ENCODE measurements at regions not wholly inside any gene's neighbourhood (a gene's known extent, or its start where the extent isn't known, plus 50 kb on each side); places are given as distances from the start of the nearest gene placed in this dataset.

DNA sequence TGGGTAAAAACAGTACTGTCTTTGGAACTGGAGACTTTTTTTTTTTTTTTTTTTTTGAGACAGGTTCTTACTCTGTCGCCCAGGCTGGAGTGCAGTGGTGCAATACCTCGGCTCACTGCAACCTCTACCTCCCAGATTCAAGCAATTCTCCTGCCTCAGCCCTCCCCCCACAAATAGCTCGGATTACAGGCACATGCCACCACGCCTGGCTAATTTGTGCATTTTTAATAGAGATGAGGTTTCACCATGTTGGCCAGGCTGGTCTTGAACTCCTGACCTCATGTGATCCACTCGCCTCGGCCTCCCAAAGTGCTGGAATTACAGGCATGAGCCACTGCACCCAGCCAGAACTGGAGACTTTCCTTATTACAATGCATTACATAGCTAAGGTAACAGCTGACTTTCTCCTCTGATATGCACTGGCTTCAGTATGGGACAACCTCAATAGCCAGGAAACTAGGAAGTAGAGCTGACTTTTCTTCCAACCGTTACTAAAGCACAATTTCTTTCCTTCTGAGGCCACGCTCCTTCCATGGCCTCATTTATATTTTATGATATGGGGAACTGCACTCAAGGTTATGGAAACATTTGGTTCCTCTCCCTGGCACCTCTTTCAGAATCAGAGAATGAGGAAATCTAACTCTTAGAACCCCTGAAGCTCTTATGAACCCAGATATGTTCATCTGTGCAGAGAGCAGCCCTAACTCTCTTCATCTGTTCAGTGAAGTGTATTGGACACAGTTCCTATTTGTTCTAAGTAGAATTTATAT lies 53.5 kb upstream of the FAM9B start:
- Histone ChIP-seq H3K4me3 (ENCODE audit: low read depth, low read length) (no peak overlapping the region), H3K27ac (ENCODE audit: extremely low read depth, low read depth, low read length) (no peak overlapping the region), H3K4me1 (ENCODE audit: control insufficient read depth, insufficient read depth, low read length) (no peaks in the 10 kb centered on the region), H3K9me3 (ENCODE audit: control insufficient read depth, insufficient read depth, low read depth, low read length) (no peaks in the 10 kb centered on the region), H3K36me3 (ENCODE audit: control insufficient read depth in 2 of 2, insufficient read depth in 1 of 2, low read length in 2 of 2) (no peaks in the 10 kb centered on the region)
- POLR2A ChIA-PET, result no interaction called here
- CTCF ChIA-PET, result no interaction called here
- TF ChIP-seq ZNF223 (tag by site-specific recombination; IDR thresholded peaks at IDR 0.05), result no peak
- no peak for TF ChIP-seq YY2 (tag by site-specific recombination; IDR thresholded peaks at IDR 0.05)
- TF ChIP-seq, protein P1, sequence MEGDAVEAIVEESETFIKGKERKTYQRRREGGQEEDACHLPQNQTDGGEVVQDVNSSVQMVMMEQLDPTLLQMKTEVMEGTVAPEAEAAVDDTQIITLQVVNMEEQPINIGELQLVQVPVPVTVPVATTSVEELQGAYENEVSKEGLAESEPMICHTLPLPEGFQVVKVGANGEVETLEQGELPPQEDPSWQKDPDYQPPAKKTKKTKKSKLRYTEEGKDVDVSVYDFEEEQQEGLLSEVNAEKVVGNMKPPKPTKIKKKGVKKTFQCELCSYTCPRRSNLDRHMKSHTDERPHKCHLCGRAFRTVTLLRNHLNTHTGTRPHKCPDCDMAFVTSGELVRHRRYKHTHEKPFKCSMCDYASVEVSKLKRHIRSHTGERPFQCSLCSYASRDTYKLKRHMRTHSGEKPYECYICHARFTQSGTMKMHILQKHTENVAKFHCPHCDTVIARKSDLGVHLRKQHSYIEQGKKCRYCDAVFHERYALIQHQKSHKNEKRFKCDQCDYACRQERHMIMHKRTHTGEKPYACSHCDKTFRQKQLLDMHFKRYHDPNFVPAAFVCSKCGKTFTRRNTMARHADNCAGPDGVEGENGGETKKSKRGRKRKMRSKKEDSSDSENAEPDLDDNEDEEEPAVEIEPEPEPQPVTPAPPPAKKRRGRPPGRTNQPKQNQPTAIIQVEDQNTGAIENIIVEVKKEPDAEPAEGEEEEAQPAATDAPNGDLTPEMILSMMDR (tag by site-specific recombination; IDR thresholded peaks at IDR 0.05), result no peak
- TF ChIP-seq ZNF654 (tag by site-specific recombination; IDR thresholded peaks at IDR 0.05; ENCODE audit: low read depth), result no peak
- TF ChIP-seq RBAK (tag by site-specific recombination; IDR thresholded peaks at IDR 0.05), result no peak
- TF ChIP-seq ZNF660 (tag by site-specific recombination; IDR thresholded peaks at IDR 0.05), result no peak
- no peak for TF ChIP-seq ZNF341 (tag by site-specific recombination; IDR thresholded peaks at IDR 0.05; ENCODE audit: low read depth)
- TF ChIP-seq REPIN1 (tag by site-specific recombination; IDR thresholded peaks at IDR 0.05; ENCODE audit: low read depth), result no peak
- TF ChIP-seq, protein P2, sequence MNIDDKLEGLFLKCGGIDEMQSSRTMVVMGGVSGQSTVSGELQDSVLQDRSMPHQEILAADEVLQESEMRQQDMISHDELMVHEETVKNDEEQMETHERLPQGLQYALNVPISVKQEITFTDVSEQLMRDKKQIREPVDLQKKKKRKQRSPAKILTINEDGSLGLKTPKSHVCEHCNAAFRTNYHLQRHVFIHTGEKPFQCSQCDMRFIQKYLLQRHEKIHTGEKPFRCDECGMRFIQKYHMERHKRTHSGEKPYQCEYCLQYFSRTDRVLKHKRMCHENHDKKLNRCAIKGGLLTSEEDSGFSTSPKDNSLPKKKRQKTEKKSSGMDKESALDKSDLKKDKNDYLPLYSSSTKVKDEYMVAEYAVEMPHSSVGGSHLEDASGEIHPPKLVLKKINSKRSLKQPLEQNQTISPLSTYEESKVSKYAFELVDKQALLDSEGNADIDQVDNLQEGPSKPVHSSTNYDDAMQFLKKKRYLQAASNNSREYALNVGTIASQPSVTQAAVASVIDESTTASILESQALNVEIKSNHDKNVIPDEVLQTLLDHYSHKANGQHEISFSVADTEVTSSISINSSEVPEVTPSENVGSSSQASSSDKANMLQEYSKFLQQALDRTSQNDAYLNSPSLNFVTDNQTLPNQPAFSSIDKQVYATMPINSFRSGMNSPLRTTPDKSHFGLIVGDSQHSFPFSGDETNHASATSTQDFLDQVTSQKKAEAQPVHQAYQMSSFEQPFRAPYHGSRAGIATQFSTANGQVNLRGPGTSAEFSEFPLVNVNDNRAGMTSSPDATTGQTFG (tag by site-specific recombination; IDR thresholded peaks at IDR 0.05; ENCODE audit: borderline replicate concordance), result no peak
- no peak for TF ChIP-seq ZNF560 (tag by site-specific recombination; IDR thresholded peaks at IDR 0.05; ENCODE audit: borderline replicate concordance)
- no peak for TF ChIP-seq ZNF19 (tag by site-specific recombination; IDR thresholded peaks at IDR 0.05; ENCODE audit: low read depth)

DNA sequence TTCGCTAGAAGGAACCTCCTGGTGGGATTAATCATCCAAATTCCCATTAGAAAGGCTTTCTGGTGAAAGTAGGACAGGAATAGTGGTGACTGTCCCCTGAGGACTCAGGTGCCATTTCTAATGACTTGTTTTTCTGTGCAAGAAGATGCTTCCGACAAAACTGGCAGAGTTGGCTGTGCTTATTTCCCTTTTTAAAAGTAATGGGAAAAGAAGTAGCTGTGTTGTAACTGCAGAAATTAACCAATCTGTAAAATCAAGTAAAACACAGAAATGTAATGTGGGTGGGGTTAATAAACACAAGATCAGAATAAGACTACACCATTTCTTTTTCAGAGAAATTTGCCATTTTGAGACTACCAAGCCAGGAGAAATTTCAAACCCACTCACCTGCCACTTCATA lies 55.0 kb upstream of the FAM9B start:
- TF ChIP-seq, protein P3, sequence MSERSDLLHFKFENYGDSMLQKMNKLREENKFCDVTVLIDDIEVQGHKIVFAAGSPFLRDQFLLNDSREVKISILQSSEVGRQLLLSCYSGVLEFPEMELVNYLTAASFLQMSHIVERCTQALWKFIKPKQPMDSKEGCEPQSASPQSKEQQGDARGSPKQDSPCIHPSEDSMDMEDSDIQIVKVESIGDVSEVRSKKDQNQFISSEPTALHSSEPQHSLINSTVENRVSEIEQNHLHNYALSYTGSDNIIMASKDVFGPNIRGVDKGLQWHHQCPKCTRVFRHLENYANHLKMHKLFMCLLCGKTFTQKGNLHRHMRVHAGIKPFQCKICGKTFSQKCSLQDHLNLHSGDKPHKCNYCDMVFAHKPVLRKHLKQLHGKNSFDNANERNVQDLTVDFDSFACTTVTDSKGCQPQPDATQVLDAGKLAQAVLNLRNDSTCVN (tag by site-specific recombination; optimal IDR thresholded peaks at IDR 0.05), result no peak
- TF ChIP-seq ZNF248 (tag by site-specific recombination; IDR thresholded peaks at IDR 0.05) (no peak), ZNF610 (tag by site-specific recombination; IDR thresholded peaks at IDR 0.05; ENCODE audit: borderline replicate concordance) (no peak), ZNF76 (tag by site-specific recombination; IDR thresholded peaks at IDR 0.05; ENCODE audit: borderline replicate concordance, low read depth) (no peak), ZBTB20 (tag by site-specific recombination; IDR thresholded peaks at IDR 0.05) (no peak), ZNF138 (tag by site-specific recombination; IDR thresholded peaks at IDR 0.05; ENCODE audit: borderline replicate concordance) (no peak), ZNF660 (tag by site-specific recombination; IDR thresholded peaks at IDR 0.05) (no peak), GLI4 (tag by site-specific recombination; IDR thresholded peaks at IDR 0.05) (no peak), ZFP69B (tag by site-specific recombination; IDR thresholded peaks at IDR 0.05) (no peak)
- TF ChIP-seq, protein P4, sequence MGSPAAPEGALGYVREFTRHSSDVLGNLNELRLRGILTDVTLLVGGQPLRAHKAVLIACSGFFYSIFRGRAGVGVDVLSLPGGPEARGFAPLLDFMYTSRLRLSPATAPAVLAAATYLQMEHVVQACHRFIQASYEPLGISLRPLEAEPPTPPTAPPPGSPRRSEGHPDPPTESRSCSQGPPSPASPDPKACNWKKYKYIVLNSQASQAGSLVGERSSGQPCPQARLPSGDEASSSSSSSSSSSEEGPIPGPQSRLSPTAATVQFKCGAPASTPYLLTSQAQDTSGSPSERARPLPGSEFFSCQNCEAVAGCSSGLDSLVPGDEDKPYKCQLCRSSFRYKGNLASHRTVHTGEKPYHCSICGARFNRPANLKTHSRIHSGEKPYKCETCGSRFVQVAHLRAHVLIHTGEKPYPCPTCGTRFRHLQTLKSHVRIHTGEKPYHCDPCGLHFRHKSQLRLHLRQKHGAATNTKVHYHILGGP (tag by site-specific recombination; IDR thresholded peaks at IDR 0.05), result no peak
- ChIA-PET CTCF (interaction anchor here (0.5 kb wide), 1 partner anchor 171 kb away, joined by 3 read pairs; no protein-coding TSS in a partner anchor), POLR2A (no interaction called here)

More for the DNA sequence above, 55.0 kb upstream of the FAM9B start:
- Histone ChIP-seq H3K27ac (ENCODE audit: extremely low read depth, low read depth, low read length) (no peak overlapping the region), H3K9me3 (ENCODE audit: control insufficient read depth, insufficient read depth, low read depth, low read length) (no peaks in the 10 kb centered on the region), H3K4me3 (ENCODE audit: low read depth, low read length) (no peak overlapping the region), H3K36me3 (ENCODE audit: control insufficient read depth in 2 of 2, insufficient read depth in 1 of 2, low read length in 2 of 2) (no peaks in the 10 kb centered on the region), H3K4me1 (ENCODE audit: control insufficient read depth, insufficient read depth, low read length) (no peaks in the 10 kb centered on the region)
